ENCODE measurements at regions not wholly inside any gene's neighbourhood (a gene's known extent, or its start where the extent isn't known, plus 50 kb on each side); places are given as distances from the start of the nearest gene placed in this dataset.

GRCh38 chr5:174173766-174174165 lies 128.3 kb downstream of the NSG2 start:
- TF ChIP-seq POLR2A (IDR thresholded peaks at IDR 0.05) (no peak), CTCF (IDR thresholded peaks at IDR 0.05) (no peak)

Data from body of pancreas (tissue), 4 donors.